ENCODE measurements at regions not wholly inside any gene's neighbourhood (a gene's known extent, or its start where the extent isn't known, plus 50 kb on each side); places are given as distances from the start of the nearest gene placed in this dataset.

GRCh38 chr19:27694361-27695055 is 1518.4 kb downstream of the UQCRFS1 start:
- DNase-seq: no peak
- ATAC-seq: no peak
- intact Hi-C loops (cut with DNase I): no loop called here

GRCh38 chr19:27691991-27692390 is 1521.0 kb downstream of the UQCRFS1 start:
- intact Hi-C loops (cut with DNase I): no loop called here
- no peak for ATAC-seq

GRCh38 chr19:27689734-27690241 is 1523.2 kb downstream of the UQCRFS1 start:
- DNase-seq (no peak), ATAC-seq (no peak)
- intact Hi-C loops (cut with DNase I): no loop called here

More at GRCh38 chr19:27691991-27692390, 1521.0 kb downstream of the UQCRFS1 start:
- no peak for DNase-seq

GRCh38 chr19:27684293-27684692 is 1528.7 kb downstream of the UQCRFS1 start:
- intact Hi-C loops (cut with DNase I): no loop called here
- DNase-seq (no peak), ATAC-seq (no peak)

GRCh38 chr19:27681972-27682371 is 1531.0 kb downstream of the UQCRFS1 start:
- ATAC-seq (no peak), DNase-seq (no peak)
- intact Hi-C loops (cut with DNase I): no loop called here

- intact Hi-C loops (cut with DNase I): no loop called here
- ATAC-seq (no peak), DNase-seq (no peak)
Observed at GRCh38 chr19:27679905-27680304, 1533.0 kb downstream of the UQCRFS1 start.

GRCh38 chr19:27679399-27679798 is 1533.6 kb downstream of the UQCRFS1 start:
- no peak for ATAC-seq
- intact Hi-C loops (cut with DNase I): no loop called here
- no peak for DNase-seq

- intact Hi-C loops (cut with DNase I): no loop called here
- peak; percentile 53 to 77 for ATAC-seq
- DNase-seq: no peak
Observed at GRCh38 chr19:27676877-27677276, 1536.1 kb downstream of the UQCRFS1 start.

- ATAC-seq (peak in 1 of 2 donors; percentile 28), DNase-seq (no peak)
- intact Hi-C loops (cut with DNase I): no loop called here
Observed at GRCh38 chr19:27676334-27676733, 1536.6 kb downstream of the UQCRFS1 start.

GRCh38 chr19:27675771-27676170 is 1537.2 kb downstream of the UQCRFS1 start:
- DNase-seq (no peak), ATAC-seq (peak in 1 of 2 donors; percentile 52)
- intact Hi-C loops (cut with DNase I): no loop called here

GRCh38 chr19:27674701-27675100 is 1538.2 kb downstream of the UQCRFS1 start:
- ATAC-seq (no peak), DNase-seq (no peak)
- intact Hi-C loops (cut with DNase I): no loop called here

GRCh38 chr19:27673986-27674385 is 1539.0 kb downstream of the UQCRFS1 start:
- DNase-seq (no peak), ATAC-seq (no peak)
- intact Hi-C loops (cut with DNase I): no loop called here

- intact Hi-C loops (cut with DNase I): no loop called here
- DNase-seq: peak; percentile 35
- ATAC-seq: peak; percentile 87 to 88
Observed at GRCh38 chr19:27672309-27673047, 1540.5 kb downstream of the UQCRFS1 start.

- ATAC-seq (no peak), DNase-seq (no peak)
- intact Hi-C loops (cut with DNase I): no loop called here
Observed at GRCh38 chr19:27671876-27672275, 1541.1 kb downstream of the UQCRFS1 start.

- DNase-seq (no peak), ATAC-seq (peak; percentile 67 to 82)
- intact Hi-C loops (cut with DNase I): loop anchor here in 1 of 2 donors (10.0 kb wide), 1 partner anchor 84 kb away; no protein-coding TSS in a partner anchor
Observed at GRCh38 chr19:27660428-27660827, 1552.5 kb downstream of the UQCRFS1 start.

GRCh38 chr19:27657271-27658051 is 1555.5 kb downstream of the UQCRFS1 start:
- intact Hi-C loops (cut with DNase I): loop anchor here in 1 of 2 donors (10.0 kb wide), 1 partner anchor 137 kb away; no protein-coding TSS in a partner anchor
- ATAC-seq: no peak
- DNase-seq: no peak

GRCh38 chr19:27654266-27654990 is 1558.5 kb downstream of the UQCRFS1 start:
- ATAC-seq (no peak), DNase-seq (no peak)
- intact Hi-C loops (cut with DNase I): loop anchor here in 1 of 2 donors (10.0 kb wide), 1 partner anchor 140 kb away; no protein-coding TSS in a partner anchor

- no peak for ATAC-seq
- intact Hi-C loops (cut with DNase I): loop anchor here in 1 of 2 donors (10.0 kb wide), 1 partner anchor 142 kb away; no protein-coding TSS in a partner anchor
Observed at GRCh38 chr19:27652796-27653195, 1560.2 kb downstream of the UQCRFS1 start.

GRCh38 chr19:27652281-27652680 is 1560.7 kb downstream of the UQCRFS1 start:
- no peak for ATAC-seq
- no peak for DNase-seq
- intact Hi-C loops (cut with DNase I): loop anchor here in 1 of 2 donors (10.0 kb wide), 1 partner anchor 143 kb away; no protein-coding TSS in a partner anchor

More at GRCh38 chr19:27652796-27653195, 1560.2 kb downstream of the UQCRFS1 start:
- DNase-seq: no peak
